GM21528 (cell line): ENCODE measurements at regions not wholly inside any gene's neighbourhood (a gene's known extent, or its start where the extent isn't known, plus 50 kb on each side); places are given as distances from the start of the nearest gene placed in this dataset.
A peak's percentile ranks its signal among the peaks of the same experiment; 100 is the strongest.

ENCODE experiments used
- ATAC-seq: cut with Tn5 transposase; IDR thresholded peaks from one replicate; pipeline ENCODE4 v1.9.1; 2021; ENCODE audit warnings: mild to moderate bottlenecking, moderate library complexity; ENCODE audit not compliant: unreplicated experiment, low FRiP score

DNA sequence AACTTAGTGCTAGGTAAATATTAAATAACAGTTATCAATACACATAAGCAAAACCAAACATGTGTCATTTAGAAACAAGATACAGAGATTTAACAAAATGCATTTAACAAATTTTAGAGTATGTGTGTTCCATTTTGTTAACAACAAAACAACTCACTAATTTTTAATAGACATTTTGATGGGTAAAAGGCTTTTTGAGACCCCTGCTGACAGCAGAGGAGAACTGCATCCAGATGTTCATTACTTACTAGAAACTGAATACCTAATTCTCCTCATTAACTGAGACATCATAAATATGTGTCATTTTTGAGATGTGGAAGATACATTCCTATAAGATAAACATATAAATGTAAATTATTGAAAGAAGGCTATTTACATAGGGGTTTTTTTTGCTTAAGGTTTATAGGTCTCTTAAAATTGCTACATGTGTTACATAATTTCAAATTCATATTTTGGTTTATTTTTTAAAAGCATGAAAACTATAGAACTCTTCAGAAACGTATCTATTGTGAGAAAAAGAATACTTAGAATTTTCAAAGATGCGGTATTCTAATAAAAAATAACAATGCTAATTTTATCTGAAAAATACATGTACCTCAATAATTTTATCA, 1009.8 kb downstream of the TUSC7 start:
- peak; percentile 66 for ATAC-seq

DNA sequence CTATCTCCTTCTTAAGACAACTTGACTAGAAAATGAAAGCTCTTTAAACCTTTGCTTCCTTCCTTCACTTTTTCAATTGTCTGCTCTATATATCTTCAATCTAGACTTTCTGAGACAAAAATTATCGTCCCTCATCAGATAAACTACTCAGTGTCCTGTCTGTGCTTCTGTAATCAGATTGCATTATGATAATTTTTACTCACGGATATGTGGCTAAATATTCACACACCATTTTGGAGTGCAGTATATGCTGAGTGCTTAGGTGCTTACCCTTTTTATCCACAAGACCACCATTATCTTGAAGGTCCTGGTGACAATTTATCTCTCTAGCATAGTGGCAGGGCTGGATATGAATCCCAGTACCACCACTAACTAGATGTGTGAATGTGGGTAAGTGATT, 1012.3 kb downstream of the TUSC7 start:
- ATAC-seq: no peak

DNA sequence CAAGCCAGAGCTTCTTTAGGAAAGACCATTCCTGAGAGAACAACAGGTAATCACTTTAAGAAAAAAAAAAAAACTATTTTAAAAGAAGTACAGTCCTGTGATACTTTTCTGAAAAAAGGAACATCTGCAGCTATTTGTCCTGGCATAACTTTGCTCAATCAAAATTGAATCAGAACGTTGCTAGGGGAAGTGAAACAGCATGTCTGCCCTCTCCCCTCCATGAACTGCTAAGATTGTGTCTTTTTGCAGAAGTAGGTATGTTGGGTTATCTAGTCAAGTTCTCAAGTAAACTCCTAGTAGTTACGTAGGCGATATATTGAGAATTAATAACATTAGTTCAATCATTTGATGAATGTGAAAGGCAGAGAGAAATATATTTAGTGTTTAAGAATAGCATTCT, 1013.3 kb downstream of the TUSC7 start:
- peak; percentile 58 for ATAC-seq

DNA sequence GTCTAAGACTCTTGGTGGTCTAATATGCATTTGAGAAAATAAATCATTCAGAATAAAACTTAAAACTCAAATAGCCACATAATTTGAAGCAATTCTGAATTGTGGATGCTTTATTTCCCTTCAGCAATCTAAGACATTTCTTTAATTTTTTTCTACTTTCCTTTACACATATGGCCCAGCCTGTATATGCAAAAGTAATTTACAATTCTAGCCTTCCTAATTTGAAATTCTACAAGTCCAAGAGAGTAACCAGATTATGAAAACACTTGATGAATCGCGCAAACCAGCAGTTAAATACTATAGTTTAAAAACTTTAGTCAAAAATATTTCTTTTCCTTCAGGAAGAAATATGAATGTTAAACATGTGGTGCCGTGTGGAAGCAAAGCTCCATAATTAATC, 1014.2 kb downstream of the TUSC7 start:
- ATAC-seq: no peak

DNA sequence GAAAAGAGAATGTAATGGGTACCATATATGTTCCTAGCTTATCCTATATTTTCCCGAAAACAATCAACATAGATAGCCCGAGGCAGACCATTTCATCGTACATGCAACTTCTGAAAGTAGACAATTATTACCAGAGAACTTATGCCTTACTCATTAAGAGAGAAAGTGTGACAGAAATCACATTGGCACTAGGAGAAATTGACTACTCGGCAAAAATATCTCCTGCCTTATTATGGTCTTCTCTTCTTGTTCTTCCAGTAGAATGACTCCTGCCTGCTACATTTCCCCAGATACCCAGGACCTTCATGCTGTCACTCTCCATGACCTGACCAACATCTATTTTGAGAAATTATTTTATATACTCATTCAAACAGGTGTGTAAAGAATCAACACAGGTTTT, 1015.7 kb downstream of the TUSC7 start:
- no peak for ATAC-seq

DNA sequence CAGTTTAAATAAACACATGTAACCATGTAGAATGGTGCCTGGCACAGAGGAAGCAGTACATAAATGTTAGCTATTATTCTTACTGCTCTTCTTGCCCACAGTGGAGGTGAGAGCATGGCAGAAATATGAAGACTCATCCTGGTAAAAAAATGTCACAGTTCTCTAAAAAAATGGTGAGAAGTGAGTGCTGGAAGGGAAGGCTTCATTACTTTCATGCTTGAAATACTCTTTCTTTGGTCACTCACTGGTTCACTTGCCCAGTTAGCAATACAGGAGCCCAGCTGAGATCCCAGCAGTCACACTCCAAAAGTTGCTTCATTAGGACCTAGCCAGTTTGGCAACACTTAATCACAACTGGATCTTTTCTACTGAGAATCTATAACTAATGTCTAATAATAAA, 1017.2 kb downstream of the TUSC7 start:
- no peak for ATAC-seq

DNA sequence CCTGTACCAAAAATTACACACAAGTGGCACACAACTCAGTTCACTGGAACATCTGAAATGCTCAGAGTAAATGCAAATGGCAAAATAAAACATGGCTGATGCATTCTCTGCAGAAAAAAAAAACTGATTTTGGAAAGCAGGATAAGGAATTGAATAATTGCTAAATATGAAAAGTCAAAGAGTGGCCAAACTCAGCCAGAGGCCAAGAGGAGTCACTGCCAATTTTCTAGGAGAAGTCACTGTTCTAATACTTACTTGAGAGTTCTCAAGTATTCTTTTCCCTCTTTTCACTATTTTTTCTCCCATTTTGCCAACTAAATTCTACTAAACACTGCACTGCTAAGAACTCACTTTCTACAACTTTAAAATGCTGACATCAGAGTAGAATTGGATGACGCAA, 1018.6 kb downstream of the TUSC7 start:
- ATAC-seq: no peak

DNA sequence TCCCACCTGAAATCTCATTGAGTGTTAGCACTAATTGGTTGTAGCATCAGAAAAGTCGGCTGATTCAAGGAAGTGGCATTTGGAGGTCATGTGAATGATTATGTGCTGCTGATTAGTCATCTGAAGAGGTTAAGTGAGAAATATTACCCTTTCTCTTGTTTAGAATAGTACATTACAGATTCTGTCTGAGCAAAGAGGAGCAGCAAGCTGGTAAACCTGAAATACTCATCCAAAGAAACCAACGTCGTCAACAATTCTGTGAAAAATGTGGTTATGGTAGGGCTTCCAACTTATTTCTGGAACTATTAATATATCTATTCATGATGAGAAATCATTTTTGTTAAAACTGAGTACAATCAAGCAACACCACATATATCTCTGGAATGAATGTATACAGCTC, 1024.9 kb downstream of the TUSC7 start:
- no peak for ATAC-seq

DNA sequence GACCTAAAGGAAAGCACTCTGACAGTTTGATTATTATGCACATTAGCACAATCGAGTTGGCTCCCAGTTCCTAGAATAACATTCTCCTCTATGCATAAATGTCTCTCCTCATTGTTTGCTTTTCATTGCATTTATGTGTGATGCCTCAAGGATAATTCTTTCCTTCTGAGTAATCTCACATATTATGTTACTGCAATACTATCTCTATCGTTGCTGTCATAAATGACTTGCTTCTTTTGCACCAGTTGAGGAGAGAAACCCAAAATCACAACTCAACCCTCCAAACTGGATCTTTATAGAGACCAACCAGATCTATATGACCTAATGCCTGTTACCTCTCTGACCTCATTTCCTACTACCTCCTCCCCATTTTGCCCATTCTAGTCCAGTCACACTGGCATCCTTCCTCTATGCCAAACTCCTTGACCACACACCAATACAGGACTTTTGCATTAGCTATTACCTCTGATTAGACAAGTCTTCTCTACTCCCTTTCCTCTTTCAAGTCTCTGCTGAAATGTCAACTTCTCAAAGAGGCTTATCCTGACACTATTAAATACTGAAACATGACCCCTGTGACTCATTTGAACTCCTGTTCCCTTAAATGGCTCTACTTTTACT, 1026.0 kb downstream of the TUSC7 start:
- ATAC-seq: no peak

DNA sequence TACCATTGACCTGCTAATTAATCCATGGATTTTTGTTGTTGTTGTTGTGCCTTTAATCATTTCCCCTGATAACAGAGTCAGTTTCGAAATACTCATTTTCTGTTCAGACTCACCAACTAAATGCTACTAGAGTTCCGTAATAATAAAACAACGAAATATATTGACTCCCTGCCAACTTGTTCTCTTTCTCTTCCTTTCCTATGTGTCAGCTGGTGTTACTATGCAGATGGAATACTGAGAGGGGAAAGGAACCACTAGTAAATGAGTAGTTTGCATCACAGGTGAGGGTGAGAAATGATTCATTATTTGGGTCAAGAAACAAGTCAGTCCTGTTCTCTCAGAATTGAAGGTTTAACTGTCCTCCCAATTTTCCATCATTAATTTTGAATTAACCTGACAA, 1027.3 kb downstream of the TUSC7 start:
- no peak for ATAC-seq

DNA sequence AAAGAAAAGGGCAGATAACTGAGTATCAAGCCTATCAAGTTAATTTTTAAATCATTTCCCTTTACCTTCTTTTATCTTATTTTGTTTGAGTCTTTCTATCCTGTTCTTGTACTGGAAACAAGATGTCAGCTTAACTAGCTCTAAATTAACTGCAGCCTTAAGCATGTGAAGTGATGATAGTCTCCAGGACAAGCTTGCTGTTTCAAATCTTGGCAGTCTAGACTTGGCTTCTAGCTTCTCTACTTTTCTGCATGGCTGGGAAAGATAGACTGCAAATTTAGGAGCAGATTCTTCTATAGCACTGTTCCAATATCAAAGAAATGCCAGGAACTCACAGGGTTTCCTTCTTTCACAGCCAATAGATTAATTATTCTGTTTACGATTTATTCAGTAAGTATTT, 1034.4 kb downstream of the TUSC7 start:
- ATAC-seq: no peak

DNA sequence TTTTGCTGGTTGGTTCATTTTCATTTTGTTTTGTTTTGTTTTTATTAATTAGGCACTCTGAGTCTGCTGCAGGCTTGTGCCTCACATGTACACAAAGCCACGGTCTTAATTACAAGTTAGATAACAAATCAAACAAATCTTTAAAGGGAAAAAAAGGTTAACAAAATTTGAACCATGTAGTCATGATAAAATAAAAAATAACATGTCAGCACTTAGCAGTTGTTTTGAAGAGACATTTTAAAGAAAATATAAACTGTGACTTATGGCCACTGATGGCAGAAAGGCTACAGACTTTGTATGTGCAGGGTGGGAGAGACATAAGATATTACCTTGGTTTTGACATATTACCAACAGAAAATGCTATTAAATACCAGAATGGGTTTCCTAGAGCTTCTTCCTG, 1035.4 kb downstream of the TUSC7 start:
- ATAC-seq: no peak

DNA sequence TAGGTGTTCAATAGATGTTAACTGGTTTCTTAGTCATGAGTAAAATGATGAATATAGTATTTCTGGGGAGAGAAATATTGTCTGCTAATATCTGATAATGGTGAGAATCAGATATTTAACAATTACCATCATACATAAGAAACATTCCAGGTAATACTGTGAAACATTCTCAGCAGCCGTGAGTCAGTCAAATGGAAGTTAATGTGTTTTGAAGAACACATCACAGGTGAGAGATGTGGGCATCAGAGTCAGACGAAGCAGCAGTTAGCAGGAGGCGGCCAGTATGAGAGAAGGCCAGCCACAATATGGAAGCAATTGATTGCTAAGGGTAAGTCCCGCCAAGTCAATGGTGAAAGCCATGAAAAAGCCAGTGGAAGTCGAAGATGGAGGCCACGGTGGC, 1035.9 kb downstream of the TUSC7 start:
- ATAC-seq: no peak

DNA sequence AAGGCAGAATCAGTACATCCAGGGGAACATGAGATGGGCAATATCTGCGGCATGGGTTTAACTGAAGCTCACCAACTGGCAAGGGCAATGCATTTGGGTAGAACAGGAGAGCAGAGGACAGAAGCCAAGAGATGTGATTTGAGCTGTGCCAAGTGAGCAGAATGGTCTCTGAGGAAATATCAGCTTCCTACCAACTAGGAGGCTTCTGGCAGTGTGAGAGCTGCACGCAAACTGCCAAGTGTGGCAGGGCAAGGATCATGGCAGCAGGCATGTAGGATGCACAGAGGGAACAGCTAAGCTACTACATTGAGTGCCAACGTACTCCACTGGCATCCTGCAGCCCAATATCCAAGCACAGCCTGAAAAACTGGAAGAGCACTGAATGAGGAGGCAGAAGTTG, 1036.5 kb downstream of the TUSC7 start:
- ATAC-seq: no peak

DNA sequence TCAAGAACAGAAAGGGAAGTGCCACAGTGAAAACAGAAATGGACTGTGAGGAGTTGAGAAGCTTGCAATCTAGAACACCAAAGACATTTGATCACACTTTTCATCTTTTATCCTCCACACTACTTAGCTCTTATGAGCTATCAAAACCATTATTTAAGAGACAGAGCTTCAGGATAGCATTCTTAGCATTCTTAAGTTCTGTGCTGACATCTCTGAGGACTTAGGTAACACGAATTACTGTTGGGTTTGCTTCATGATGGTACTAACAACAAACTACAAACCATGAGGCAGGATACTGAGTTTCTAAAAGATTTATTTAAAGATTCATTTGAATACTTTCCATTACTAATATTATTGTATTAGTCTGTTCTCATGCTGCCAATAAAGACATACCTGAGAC, 1038.6 kb downstream of the TUSC7 start:
- ATAC-seq: no peak

DNA sequence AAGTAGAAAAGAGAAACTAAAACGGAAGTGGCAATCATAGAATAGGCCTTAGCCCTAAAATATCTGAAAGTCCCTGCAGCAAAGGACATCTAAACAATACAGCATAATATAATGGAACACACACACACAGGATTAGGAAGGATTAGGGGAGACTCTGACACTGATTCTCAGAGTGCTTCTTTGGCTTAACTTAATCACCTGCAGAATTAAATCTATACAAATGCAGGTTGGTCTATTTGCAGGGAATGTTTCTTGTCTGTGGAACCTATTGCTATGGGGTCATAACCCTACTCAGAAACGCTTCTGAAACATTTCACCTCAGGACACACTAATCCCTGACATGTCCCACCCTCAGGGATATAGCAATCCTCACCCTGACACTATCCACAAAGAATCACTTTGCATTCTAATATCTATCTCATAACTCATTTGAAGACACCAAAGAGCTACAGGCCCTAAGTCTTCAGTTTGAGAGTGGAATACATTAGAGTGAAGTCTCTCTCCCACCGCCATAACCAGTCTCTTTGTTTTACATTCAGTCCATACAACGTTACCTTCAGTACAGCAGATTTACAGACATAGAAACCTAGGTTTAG, 1041.2 kb downstream of the TUSC7 start:
- no peak for ATAC-seq

DNA sequence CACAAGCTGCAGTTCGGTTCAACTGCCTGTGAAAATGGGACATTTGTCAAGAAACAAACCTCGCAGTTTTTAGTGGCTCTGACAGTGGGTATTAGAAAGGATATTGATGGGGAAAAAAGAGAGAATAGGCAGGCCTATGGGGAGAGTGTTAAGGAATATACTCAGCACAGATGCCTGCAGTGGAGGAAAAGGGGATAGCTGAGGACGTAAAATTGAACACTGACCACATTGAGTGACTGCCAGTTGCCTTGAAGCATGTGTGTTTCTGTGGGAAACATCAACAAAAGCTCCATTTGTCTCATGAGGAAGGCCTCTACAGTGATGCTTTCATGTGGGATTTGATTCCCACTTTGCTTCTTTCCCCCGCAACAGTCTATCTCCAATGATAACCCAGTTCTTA, 1042.1 kb downstream of the TUSC7 start:
- ATAC-seq: no peak

DNA sequence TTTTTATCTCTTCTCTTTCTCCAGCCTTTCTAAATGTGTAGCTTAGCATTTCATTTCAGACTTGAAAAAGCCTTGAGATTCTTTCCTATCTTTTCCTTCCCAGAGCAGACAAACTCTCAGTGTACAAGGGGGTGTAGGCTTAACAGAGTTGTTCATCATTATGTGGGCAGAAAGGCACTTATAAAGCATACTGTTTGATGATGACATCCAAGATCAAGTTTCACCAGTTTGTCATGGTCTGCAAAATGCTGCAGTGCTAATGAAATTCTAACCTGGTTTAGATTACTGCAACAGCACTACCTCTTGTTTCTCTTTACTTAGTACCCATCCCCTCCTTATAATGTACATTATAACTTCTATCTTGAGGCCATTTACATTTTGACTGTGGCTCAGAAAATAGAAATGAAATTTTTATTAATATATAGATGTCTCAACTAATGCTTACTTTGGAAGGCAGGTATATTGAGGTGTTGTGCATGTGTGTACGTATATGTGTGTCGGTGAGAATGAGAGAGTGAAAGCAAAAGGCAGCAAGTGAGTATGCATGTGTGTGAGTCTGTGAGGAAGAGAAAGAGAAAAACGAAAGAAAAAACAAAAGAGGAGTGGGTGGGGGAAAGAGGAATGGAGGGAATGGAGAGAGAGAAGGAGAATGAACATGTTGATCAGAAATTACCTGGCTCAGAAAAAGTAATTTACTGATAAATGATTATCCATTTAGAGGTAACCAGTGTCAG, 1043.6 kb downstream of the TUSC7 start:
- ATAC-seq: no peak

DNA sequence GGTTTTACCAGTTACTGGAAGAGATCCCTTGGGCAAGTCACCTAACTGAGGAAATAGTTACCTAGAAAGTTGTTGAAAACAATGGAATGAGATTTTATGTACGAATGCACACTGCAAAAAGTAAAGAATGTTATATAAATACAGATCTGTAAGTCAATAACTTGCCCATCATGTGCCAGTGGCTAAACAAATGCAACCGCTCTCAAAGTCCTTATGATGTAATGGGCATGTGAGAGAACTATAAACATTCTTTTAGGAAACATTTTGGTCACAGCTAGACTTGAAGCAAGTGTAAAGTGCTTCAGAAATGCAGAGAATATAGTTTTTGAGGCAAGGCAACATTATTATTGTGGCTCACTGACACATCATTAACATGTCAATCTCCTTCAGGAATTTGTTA, 1044.5 kb downstream of the TUSC7 start:
- no peak for ATAC-seq

DNA sequence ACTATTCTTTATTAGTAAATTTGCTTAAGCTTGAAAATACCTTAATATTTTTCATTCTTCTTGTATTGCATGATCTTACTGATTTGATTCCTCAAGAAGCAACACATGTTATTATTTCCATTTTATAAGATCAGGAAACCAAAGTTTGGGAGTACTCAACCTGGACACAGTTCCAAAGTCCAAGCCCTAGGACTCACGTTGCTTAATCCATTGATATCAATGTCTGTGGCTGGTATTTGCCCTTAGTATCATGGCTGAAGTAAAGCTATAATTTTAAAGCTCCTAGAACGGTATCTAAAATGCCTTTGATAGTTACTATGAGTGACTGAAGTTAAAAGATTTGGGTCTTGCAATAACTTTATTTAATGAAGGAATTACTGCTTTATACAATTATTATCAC, 1045.3 kb downstream of the TUSC7 start:
- ATAC-seq: no peak

DNA sequence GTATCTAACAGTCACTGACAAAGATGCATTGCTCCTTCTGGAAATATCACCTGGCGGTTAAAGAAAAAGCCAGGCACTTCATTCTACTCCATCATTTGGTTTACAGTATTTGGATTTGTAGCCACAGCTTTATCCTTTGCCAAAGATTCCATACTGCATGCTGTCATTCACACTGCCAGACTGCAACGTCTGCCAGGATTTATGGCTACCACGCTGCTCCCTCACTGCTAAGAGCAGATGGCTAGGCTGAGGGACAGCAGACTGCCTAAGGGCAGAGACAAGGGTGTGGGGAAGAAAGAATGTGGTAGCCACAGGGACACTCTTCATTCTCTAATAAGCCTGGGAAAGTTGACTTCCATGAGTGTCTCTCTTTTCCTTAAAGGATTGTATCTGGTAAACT, 1047.0 kb downstream of the TUSC7 start:
- ATAC-seq: no peak
